IMR-90 (cell line): ENCODE measurements at regions not wholly inside any gene's neighbourhood (a gene's known extent, or its start where the extent isn't known, plus 50 kb on each side); places are given as distances from the start of the nearest gene placed in this dataset.

Experiments
- ATAC-seq: fragments of 200-7000 bp; cut with Tn5 transposase; 2 replicates; pipeline ENCODE4 v1.9.1; 2020; ENCODE audit warnings: low read depth, mild to moderate bottlenecking, moderate library complexity
- BruUV-seq: library from RNA; stranded (reverse); fragments of 400-500 nt; replicated peaks from 2 replicates; lab custom pipeline; 2021; lab: Mats Ljungman, UMichigan
- CTCF ChIA-PET: fragments of 300-600 bp; formaldehyde crosslinking; extraction: SDS; loops from one replicate; lab custom pipeline; 2021; ENCODE audit warnings: antibody characterized with exemption; lab: Yijun Ruan, JAX
- POLR2A ChIA-PET: fragments of 300-600 bp; sonication (Branson Sonifier 250); formaldehyde crosslinking; loops from one replicate; lab custom pipeline; 2022; ENCODE audit warnings: antibody characterized with exemption; ENCODE audit not compliant: unreplicated experiment; lab: Charles Lee
- DNase-seq: peaks from one replicate; pipeline ENCODE4 v3.0.0; 2013
- H2AFZ ChIP-seq: replicated peaks from 2 replicates; pipeline ENCODE3; 2013; ENCODE audit warnings: low read length, mild to moderate bottlenecking; ENCODE audit not compliant: poor library complexity
- H2AK5ac ChIP-seq: 2 replicates; pipeline ENCODE4 v1.6.1; 2013; ENCODE audit warnings: low read depth, low read length, inconsistent platforms
- H2AK9ac ChIP-seq: replicated peaks from 2 replicates; pipeline ENCODE3; 2013; ENCODE audit warnings: mild to moderate bottlenecking, low read depth, low read length, moderate library complexity; ENCODE audit not compliant: poor library complexity
- H2BK120ac ChIP-seq: 2 replicates; pipeline ENCODE4 v1.6.1; 2013; ENCODE audit warnings: low read depth, low read length, inconsistent platforms
- H2BK15ac ChIP-seq: 3 replicates; pipeline ENCODE4 v1.6.1; 2013; ENCODE audit warnings: low read depth, low read length, inconsistent platforms
- H2BK20ac ChIP-seq: 2 replicates; pipeline ENCODE4 v1.6.1; 2013; ENCODE audit warnings: low read depth, mild to moderate bottlenecking, inconsistent platforms, low read length, moderate library complexity
- H2BK5ac ChIP-seq: 2 replicates; pipeline ENCODE4 v1.6.1; 2013; ENCODE audit warnings: mild to moderate bottlenecking, low read depth, low read length, inconsistent platforms; ENCODE audit not compliant: poor library complexity, severe bottlenecking
- H3K14ac ChIP-seq: replicated peaks from 2 replicates; pipeline ENCODE4 v1.6.1; 2013; ENCODE audit warnings: low read depth, low read length, inconsistent platforms
- H3K18ac ChIP-seq: 2 replicates; pipeline ENCODE4 v1.6.1; 2013; ENCODE audit warnings: low read depth, low read length, control low read depth
- H3K23ac ChIP-seq: 2 replicates; pipeline ENCODE4 v1.6.1; 2013; ENCODE audit warnings: low read depth, low read length, inconsistent platforms
- H3K27ac ChIP-seq: 2 replicates; pipeline ENCODE4 v1.5.1; 2013; ENCODE audit warnings: mild to moderate bottlenecking, control low read depth, low read length; ENCODE audit not compliant: insufficient read depth
- H3K27me3 ChIP-seq: 2 replicates; pipeline ENCODE4 v1.6.1; 2013; ENCODE audit warnings: low read length; ENCODE audit not compliant: control insufficient read depth, insufficient read depth
- H3K36me3 ChIP-seq: 2 replicates; pipeline ENCODE4 v1.6.1; 2013; ENCODE audit warnings: low read length, mixed read lengths; ENCODE audit not compliant: control insufficient read depth, insufficient read depth
- H3K4ac ChIP-seq: 2 replicates; pipeline ENCODE4 v1.6.1; 2013; ENCODE audit warnings: low read depth, low read length, inconsistent platforms
- H3K4me1 ChIP-seq: 2 replicates; pipeline ENCODE4 v1.6.1; 2013; ENCODE audit warnings: low read length, mixed read lengths; ENCODE audit not compliant: control insufficient read depth, insufficient read depth
- H3K4me2 ChIP-seq: 2 replicates; pipeline ENCODE4 v1.6.1; 2013; ENCODE audit warnings: low read depth, mild to moderate bottlenecking, control low read depth, low read length, moderate library complexity
- H3K4me3 ChIP-seq: 2 replicates; pipeline ENCODE4 v1.5.1; 2013; ENCODE audit warnings: low read depth, mild to moderate bottlenecking, control low read depth, low read length, moderate library complexity; ENCODE audit not compliant: insufficient read depth
- H3K56ac ChIP-seq: 2 replicates; pipeline ENCODE4 v1.6.1; 2013; ENCODE audit warnings: low read length, inconsistent platforms; ENCODE audit not compliant: insufficient read depth; ENCODE audit errors: extremely low read depth
- H3K79me1 ChIP-seq, 2 experiments: 2 replicates each; pipeline ENCODE4 v1.6.1; 2013; ENCODE audit warnings: low read length in 2 of 2, inconsistent platforms in 1 of 2, low read depth in 1 of 2
- H3K9ac ChIP-seq: 2 replicates; pipeline ENCODE4 v1.6.1; 2013; ENCODE audit warnings: low read depth, low read length, control low read depth
- H3K9me1 ChIP-seq: 2 replicates; pipeline ENCODE4 v1.6.1; 2013; ENCODE audit warnings: low read length, inconsistent platforms; ENCODE audit not compliant: insufficient read depth
- H3K9me3 ChIP-seq: 2 replicates; pipeline ENCODE4 v1.6.1; 2013; ENCODE audit warnings: low read length; ENCODE audit not compliant: control insufficient read depth, insufficient read depth
- H4K20me1 ChIP-seq: 2 replicates; pipeline ENCODE4 v1.6.1; 2013; ENCODE audit warnings: low read length, inconsistent platforms; ENCODE audit not compliant: insufficient read depth
- H4K5ac ChIP-seq: 2 replicates; pipeline ENCODE4 v1.6.1; 2013; ENCODE audit warnings: mild to moderate bottlenecking, low read depth, low read length, control low read depth
- H4K8ac ChIP-seq, 2 experiments: 2 replicates each; pipeline ENCODE4 v1.6.1; 2013; ENCODE audit warnings: low read depth in 2 of 2, low read length in 2 of 2, control low read depth in 1 of 2, inconsistent platforms in 1 of 2
- H4K91ac ChIP-seq: 2 replicates; pipeline ENCODE4 v1.6.1; 2013; ENCODE audit warnings: low read depth, low read length, inconsistent platforms; ENCODE audit not compliant: insufficient read depth
- WGBS, 2 experiments: methylation state at CpG; one replicate each; pipeline versions ENCODE4 v1.1.5 to v1.1.7; 2013; ENCODE audit warnings: missing lambda C conversion rate in 2 of 2; ENCODE audit not compliant: insufficient read length in 1 of 2; ENCODE audit errors: extremely low coverage in 2 of 2; 5-methylcytosine and 5-hydroxymethylcytosine counted together
- dilution Hi-C: fragments of 300-500 bp; cut with HindIII; formaldehyde crosslinking; loops from one replicate; pipeline ENCODE4 v1.14.3; 2018; ENCODE audit warnings: low sequenced_read_pairs; ENCODE audit not compliant: unreplicated experiment
- in situ Hi-C: fragments of 300-500 bp; cut with MboI; formaldehyde crosslinking; loops from 3 replicates; pipeline ENCODE4 v1.14.3; 2019; ENCODE audit warnings: low sequenced_read_pairs, inconsistent platforms, mixed read lengths
- intact Hi-C: fragments of 100-400 bp; cut with micrococcal nuclease; formaldehyde crosslinking; loops from 2 replicates; pipeline ENCODE4 v1.10.0; 2022
- TF ChIP-seq, protein P1 (sequence below): fragments of 150-350 bp; IDR thresholded peaks from 2 replicates; pipeline ENCODE4 v1.6.1; 2016; ENCODE audit warnings: low read depth, mild to moderate bottlenecking, low read length, moderate library complexity, borderline replicate concordance

DNA sequence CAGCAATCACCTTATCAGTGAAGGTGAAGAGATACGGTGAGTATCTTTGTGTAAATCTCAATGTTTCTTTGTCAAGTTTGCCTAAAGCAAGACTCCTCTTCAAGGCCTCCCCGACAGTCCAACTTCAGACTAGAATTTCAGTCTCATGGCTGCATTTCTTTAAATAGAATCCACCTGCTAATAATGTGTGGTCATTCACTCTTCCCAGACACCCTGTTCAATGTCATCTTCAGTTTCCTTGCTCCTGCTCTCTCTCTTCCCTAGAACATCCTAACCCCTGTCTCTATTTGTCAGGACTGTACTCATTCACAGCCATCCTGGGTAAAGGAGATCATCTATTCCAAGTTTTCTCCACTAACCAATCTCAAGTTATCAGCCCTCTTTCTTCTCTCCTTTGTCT is 267.3 kb downstream of the EN1 start:
- POLR2A ChIA-PET, result no interaction called here

More for the DNA sequence above, 267.3 kb downstream of the EN1 start:
- Histone ChIP-seq H2BK120ac (no peak overlapping the region), H4K91ac (no peak overlapping the region), H3K14ac (no peak overlapping the region), H3K27me3 (no peaks in the 10 kb centered on the region; the same call in 1 of the 2 replicates), H3K79me1 (no peaks in the 10 kb centered on the region), H2AK9ac (no peak overlapping the region), H3K4ac (no peak overlapping the region), H4K20me1 (no peaks in the 10 kb centered on the region), H3K9ac (no peak overlapping the region), H2AK5ac (no peak overlapping the region), H2BK15ac (no peak overlapping the region), H2BK5ac (no peak overlapping the region), H2AFZ (no peak overlapping the region), H3K9me3 (no peaks in the 10 kb centered on the region), H3K4me1 (no peaks in the 10 kb centered on the region), H3K27ac (no peak overlapping the region), H3K36me3 (no peaks in the 10 kb centered on the region), H3K9me1 (no peaks in the 10 kb centered on the region), H4K5ac (no peak overlapping the region), H3K56ac (no peak overlapping the region), H3K18ac (no peak overlapping the region), H3K4me3 (no peak overlapping the region), H2BK20ac (no peak overlapping the region), H3K23ac (no peak overlapping the region), H4K8ac (no peak overlapping the region), H3K4me2 (no peak overlapping the region)
- DNase-seq (no peak), ATAC-seq (no peak)
- in situ Hi-C loops, result no loop called here
- dilution Hi-C loops, result no loop called here
- CTCF ChIA-PET, result no interaction called here
- BruUV-seq, result no TSS peak
- no CpG with 5 or more reads among the region's 2 CpGs for WGBS, 2 experiments
- intact Hi-C loops, result no loop called here
- TF ChIP-seq, protein P1, sequence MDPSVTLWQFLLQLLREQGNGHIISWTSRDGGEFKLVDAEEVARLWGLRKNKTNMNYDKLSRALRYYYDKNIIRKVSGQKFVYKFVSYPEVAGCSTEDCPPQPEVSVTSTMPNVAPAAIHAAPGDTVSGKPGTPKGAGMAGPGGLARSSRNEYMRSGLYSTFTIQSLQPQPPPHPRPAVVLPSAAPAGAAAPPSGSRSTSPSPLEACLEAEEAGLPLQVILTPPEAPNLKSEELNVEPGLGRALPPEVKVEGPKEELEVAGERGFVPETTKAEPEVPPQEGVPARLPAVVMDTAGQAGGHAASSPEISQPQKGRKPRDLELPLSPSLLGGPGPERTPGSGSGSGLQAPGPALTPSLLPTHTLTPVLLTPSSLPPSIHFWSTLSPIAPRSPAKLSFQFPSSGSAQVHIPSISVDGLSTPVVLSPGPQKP, result no peak
